ENCODE measurements at regions not wholly inside any gene's neighbourhood (a gene's known extent, or its start where the extent isn't known, plus 50 kb on each side); places are given as distances from the start of the nearest gene placed in this dataset.

DNA sequence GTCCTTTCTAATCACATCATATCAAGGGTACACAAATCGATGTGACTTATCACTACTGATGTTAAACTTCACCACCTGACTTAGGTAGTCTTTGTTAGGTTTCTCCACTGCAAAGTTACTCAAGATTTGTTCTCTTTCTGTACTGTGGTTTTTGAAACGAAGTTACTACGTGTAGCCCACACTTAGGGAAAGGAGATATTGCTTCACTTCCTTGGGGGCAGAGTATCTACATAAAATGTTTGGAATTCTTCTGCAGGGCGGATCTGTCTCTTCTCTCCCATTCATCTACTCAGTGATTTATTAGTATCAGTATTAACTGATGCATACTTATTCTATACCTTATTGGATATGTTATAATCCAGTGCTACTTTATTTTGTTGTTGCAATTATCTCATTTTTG is 403.6 kb upstream of the MON1B start:
- Histone ChIP-seq H3K4me1 (ENCODE audit: control insufficient read depth in 1 of 2, insufficient read depth in 1 of 2, low read depth in 1 of 2, low read length in 1 of 2) (no peaks in the 10 kb centered on the region), H3K4me3 (ENCODE audit: low read depth in 1 of 2, low read length in 1 of 2) (no peak overlapping the region), H3K27ac (no peak overlapping the region), H3K36me3 (no peaks in the 10 kb centered on the region), H3K9me3 (no peaks in the 10 kb centered on the region), H3K27me3 (no peaks in the 10 kb centered on the region)
- TF ChIP-seq, protein P1, sequence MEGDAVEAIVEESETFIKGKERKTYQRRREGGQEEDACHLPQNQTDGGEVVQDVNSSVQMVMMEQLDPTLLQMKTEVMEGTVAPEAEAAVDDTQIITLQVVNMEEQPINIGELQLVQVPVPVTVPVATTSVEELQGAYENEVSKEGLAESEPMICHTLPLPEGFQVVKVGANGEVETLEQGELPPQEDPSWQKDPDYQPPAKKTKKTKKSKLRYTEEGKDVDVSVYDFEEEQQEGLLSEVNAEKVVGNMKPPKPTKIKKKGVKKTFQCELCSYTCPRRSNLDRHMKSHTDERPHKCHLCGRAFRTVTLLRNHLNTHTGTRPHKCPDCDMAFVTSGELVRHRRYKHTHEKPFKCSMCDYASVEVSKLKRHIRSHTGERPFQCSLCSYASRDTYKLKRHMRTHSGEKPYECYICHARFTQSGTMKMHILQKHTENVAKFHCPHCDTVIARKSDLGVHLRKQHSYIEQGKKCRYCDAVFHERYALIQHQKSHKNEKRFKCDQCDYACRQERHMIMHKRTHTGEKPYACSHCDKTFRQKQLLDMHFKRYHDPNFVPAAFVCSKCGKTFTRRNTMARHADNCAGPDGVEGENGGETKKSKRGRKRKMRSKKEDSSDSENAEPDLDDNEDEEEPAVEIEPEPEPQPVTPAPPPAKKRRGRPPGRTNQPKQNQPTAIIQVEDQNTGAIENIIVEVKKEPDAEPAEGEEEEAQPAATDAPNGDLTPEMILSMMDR (IDR thresholded peaks at IDR 0.05) = no peak

DNA sequence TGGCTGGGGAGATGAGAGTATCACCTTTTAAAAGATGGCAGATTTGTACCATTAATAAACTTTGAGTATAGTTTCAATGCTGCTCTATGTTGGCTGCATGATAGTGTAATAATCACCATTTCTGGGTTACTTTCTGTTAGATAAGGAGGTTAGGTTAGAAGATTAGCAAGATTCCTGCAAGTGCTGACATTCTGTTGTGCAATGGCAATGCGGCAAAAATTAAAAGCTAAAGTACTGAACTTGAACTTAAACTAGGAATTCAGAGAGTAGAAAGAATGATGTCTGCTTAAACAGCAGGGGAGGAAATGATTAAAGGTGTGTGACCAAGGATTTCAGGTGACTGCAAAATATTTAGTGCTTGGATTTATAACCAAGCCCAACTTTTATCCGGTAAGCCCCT is 399.8 kb upstream of the MON1B start:
- H3K4me1 ChIP-seq (ENCODE audit: control insufficient read depth in 1 of 2, insufficient read depth in 1 of 2, low read depth in 1 of 2, low read length in 1 of 2) = no peaks in the 10 kb centered on the region
- TF ChIP-seq, protein P1 (IDR thresholded peaks at IDR 0.05) = no peak
- H3K27ac ChIP-seq = no peak overlapping the region
- H3K4me3 ChIP-seq (ENCODE audit: low read depth in 1 of 2, low read length in 1 of 2) = no peak overlapping the region
- no peaks in the 10 kb centered on the region for H3K36me3 ChIP-seq
- no peaks in the 10 kb centered on the region for H3K27me3 ChIP-seq
- H3K9me3 ChIP-seq = no peaks in the 10 kb centered on the region

DNA sequence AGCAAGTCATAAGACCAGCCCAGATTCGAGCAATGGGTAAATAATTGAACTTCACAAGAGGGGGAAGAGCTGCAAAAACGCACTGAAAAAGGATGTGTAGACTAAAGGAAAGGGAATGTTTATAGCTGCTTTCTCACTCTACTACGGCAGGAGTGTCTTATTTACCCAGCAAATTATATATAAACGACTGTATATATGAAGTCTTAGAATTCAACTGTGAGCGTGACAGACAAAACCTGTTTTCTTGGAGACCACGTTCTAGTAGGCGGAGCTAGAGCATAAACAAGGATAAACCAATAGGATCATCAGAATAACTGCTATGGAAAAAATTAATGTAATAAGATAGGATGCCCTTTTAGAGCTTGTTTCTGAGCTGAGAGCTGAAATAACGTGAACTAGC is 394.6 kb upstream of the MON1B start:
- no peak overlapping the region for H3K27ac ChIP-seq
- no peaks in the 10 kb centered on the region for H3K9me3 ChIP-seq
- TF ChIP-seq, protein P1 (IDR thresholded peaks at IDR 0.05) = no peak
- no peaks in the 10 kb centered on the region for H3K27me3 ChIP-seq
- H3K4me1 ChIP-seq (ENCODE audit: control insufficient read depth in 1 of 2, insufficient read depth in 1 of 2, low read depth in 1 of 2, low read length in 1 of 2) = no peaks in the 10 kb centered on the region
- no peak overlapping the region for H3K4me3 ChIP-seq (ENCODE audit: low read depth in 1 of 2, low read length in 1 of 2)
- H3K36me3 ChIP-seq = no peaks in the 10 kb centered on the region

DNA sequence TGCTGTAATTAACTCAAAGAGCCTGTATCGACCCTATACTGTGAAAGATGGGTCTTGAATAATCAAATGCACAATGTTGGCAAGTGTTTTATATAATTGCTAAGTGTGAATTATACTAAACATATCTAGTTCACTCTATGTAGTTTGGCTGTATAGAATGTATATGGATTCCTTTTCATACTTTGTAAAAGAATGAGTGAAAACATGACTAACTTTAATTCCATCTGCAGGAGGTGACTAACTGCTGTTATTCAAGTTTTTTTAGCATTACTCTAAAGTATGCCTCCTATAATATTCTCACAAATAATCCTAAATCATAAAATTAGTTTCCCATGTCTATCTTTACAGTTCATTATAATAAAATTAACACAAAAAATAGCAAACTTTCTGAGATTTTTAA is 394.0 kb upstream of the MON1B start:
- no peak overlapping the region for H3K27ac ChIP-seq
- H3K27me3 ChIP-seq = no peaks in the 10 kb centered on the region
- no peaks in the 10 kb centered on the region for H3K36me3 ChIP-seq
- TF ChIP-seq, protein P1 (IDR thresholded peaks at IDR 0.05) = no peak
- H3K4me3 ChIP-seq (ENCODE audit: low read depth in 1 of 2, low read length in 1 of 2) = no peak overlapping the region
- no peaks in the 10 kb centered on the region for H3K9me3 ChIP-seq
- no peaks in the 10 kb centered on the region for H3K4me1 ChIP-seq (ENCODE audit: control insufficient read depth in 1 of 2, insufficient read depth in 1 of 2, low read depth in 1 of 2, low read length in 1 of 2)

DNA sequence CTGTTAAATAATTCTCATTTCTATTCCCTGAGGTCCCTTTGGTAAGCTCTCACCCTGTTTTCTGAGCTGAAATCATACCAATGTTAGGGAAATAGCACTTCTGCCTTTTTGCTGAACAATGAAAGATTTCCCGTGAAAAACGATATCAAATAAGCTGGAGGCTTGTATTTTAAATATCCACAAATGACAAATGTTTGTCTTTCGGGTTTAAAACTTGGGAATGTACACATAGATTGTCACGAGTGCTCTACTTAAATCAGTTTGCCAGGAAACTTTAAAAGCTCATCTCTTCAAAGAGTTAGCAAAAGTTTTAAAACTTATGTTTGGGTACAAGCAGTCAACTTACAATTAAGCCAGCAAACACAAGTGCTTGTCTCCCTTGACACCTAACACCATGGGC is 393.5 kb upstream of the MON1B start:
- Histone ChIP-seq H3K4me1 (ENCODE audit: control insufficient read depth in 1 of 2, insufficient read depth in 1 of 2, low read depth in 1 of 2, low read length in 1 of 2) (no peaks in the 10 kb centered on the region), H3K9me3 (no peaks in the 10 kb centered on the region), H3K27ac (no peak overlapping the region), H3K4me3 (ENCODE audit: low read depth in 1 of 2, low read length in 1 of 2) (no peak overlapping the region), H3K36me3 (no peaks in the 10 kb centered on the region), H3K27me3 (no peaks in the 10 kb centered on the region)
- TF ChIP-seq, protein P1 (IDR thresholded peaks at IDR 0.05) = no peak

DNA sequence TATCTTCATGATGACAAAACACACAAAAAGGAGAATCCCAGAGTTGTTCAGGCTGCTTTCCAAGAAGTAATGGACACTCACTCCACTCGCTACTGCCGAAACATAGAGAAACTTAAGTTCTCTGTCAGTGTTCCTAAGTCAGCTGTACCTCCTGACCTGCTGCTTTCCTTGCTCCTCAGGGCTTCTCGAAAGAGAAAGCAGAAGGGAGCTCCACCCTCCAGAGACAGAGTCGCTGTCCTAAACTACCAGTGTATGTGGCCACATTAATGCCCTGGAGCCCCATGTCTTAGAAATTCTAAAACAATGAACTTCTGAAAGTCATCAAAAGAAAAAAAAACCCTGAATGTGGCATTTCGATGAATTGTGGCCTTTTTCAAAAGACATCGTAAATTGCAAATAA is 390.8 kb upstream of the MON1B start:
- H3K4me1 ChIP-seq (ENCODE audit: control insufficient read depth in 1 of 2, insufficient read depth in 1 of 2, low read depth in 1 of 2, low read length in 1 of 2) = no peaks in the 10 kb centered on the region
- no peaks in the 10 kb centered on the region for H3K9me3 ChIP-seq
- H3K4me3 ChIP-seq (ENCODE audit: low read depth in 1 of 2, low read length in 1 of 2) = no peak overlapping the region
- H3K36me3 ChIP-seq = no peaks in the 10 kb centered on the region
- no peaks in the 10 kb centered on the region for H3K27me3 ChIP-seq
- TF ChIP-seq, protein P1 (IDR thresholded peaks at IDR 0.05) = no peak
- H3K27ac ChIP-seq = no peak overlapping the region

Data from neutrophil (primary cell).